Suppressor macrophage treated with lipopolysaccharide for 1 hour (primary cell): ENCODE measurements at regions not wholly inside any gene's neighbourhood (a gene's known extent, or its start where the extent isn't known, plus 50 kb on each side); places are given as distances from the start of the nearest gene placed in this dataset.

Experiments
- DNase-seq, 3 donors: peaks; one replicate each; pipeline ENCODE4 v3.0.0-alpha.2; 2020 to 2022

DNA sequence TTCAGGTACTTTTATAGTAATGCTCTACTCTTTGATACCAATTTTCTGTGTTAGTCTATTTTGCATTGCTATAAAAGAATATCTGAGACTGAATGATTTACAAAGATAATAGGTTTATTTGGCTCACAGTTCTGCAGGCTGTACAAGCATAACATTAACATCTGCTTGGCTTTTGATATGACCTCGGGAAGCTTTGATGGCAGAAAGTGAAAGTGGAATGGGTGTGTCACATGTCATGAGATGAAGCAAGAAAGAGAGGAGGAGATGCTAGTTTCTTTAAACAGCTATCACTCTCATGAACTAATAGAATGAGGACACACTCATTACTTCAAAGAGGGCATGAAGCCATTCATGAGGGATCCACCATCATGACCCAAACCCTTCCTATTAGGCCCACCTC lies 270.9 kb upstream of the IL12B start:
- DNase-seq = peak; percentile 28 to 32 (median 31)

DNA sequence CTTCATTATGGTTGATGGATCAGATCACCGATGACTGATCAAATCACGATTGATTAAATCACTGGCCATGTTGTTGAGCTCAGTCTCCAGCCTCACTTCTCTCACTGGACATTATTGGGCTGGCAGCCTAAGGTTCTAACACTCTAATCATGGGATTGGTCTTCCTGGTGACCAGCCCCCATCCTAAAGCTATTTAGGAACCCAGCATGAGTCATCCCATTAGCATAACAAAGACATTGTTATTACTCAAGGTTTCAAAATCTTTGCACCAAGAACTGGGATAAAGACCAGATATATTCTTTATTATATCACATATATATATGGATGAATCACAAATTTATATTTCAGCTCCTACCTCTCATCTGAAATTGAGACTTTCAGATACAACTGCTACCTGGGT lies 272.1 kb upstream of the IL12B start:
- no peak for DNase-seq

DNA sequence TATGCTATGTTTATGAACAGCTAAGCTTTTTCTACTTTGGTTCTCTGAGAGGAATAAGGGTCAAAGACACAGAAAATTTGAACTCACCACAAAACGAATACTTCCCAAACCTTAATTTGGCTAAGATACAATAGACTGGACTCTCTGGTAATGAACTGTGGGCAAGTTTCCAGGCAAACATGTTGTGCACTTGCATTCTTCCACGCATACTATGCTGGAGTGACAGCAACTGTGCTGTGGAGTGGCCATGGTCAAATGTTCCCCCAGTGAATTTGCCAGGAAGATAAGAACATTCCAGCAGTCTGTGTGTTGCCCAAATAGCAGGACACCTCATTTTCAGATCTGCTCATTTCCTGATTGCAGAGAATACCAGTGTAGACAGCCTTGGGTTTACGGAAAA lies 275.3 kb upstream of the IL12B start:
- no peak for DNase-seq

DNA sequence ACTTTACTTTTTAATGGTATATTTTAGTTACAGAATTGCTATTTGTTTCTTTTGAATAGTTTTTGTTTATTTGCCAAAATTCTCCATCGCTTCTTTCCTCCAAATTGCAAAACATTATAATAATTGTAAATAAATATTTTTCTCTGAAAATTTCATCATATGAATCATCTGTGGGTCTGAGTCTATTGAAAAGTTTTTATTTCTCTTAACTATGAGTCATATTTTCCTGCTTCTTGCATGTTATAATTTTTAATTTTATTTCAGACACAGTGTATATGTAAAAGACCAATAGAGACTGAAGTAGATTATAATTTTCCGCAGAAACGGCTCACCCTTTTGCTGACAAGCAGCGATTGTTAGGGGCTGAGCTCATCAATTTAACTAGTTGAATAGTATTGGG lies 279.1 kb upstream of the IL12B start:
- no peak for DNase-seq

DNA sequence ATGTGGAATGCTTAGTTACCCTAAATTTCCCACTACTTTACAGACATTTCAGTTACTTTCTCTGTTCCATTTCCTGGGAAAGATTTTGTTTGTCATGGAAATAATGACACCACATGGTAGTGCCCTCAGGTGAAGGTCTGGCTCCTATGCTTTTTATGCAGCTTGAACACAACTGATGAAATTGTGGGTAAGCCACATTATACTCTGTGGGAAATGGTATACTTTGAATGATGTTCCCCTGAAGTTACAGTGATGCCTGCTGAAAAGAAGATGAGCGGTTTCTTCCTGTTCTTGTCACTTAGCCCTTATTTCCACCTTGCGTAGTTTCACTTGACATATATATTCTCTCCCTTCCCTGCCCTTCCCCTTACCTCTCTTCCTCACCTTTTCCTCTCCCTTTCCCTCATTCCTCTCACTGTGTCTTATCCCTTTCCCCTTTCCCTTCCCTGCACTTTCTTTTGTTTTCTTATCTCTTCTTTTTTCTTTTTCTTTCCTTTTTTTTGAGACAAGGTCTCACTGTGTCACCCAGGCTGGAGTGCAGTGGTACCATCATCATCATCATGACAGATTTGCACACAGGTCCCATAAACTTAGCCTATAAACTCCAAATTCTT lies 280.8 kb upstream of the IL12B start:
- DNase-seq = no peak

DNA sequence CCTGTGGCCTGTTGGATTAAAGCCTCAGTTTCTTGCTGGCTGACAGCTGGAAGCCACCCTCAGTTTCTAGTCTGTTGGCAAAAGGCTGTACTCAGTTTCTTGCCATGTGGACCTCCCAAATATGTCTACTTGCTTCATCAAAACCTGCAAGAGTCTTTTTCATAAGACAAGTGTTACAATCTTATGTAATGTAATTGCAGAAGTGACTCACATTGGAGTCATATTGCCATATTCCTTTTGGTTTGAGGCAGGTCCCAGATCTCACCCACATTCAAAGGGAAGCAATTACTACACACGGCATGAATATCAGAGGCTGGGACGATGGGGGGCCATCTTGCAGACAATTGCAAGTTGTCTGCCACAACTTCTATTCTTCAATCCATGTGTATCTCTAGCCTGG lies 286.7 kb upstream of the IL12B start:
- DNase-seq = peak; percentile 40 to 72 (median 46)

DNA sequence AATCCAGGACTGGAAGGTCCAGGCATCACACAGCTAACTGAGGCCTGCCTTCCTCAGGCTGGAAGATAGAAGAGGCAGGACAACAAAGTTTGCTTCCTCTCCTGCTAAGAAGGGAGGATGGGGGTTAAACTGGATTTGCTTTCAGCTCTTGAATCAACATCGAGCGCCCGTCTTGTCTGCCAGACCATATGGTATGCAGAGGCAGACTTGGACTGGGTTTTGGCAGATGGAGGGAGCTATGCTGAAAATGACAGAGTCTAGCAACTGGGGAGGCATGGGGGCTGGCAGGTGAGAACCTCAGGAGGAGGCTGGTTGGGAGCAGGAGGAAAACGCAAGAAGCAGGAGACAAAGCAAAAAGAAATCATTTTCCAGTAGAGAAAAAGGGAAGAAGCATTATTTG lies 289.5 kb upstream of the IL12B start:
- no peak for DNase-seq

DNA sequence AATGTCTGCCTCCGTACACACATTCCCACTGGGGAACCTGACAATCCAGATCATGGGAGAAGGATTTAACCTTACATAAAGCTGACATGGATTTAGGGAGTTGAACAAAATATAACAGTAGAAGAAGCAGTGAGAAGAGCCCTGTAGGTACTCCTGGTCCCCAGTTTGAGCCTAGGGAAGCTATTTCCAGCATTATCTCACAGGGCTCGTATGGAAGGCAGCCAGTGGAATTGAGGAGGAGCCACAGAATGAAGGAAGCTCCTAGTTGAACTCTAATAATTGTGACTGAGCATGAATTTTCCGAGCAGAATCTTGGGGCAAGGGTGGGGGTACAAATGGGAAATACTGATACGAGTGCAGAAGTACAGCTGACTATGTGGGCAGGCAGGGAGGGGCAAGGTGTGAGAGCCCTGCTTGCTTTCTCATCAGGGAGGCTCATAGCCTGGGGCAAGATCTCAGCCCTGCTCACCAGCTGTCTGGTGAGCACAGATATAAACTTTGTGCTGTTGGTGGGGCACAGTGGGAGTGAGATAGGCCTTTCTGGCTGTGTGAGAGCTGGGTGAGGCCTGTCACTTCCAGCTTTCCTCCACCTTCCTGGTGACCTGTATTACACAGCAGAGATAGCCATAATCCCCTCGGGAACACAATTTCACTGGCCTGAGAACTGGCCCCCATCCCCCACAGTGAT lies 290.7 kb upstream of the IL12B start:
- no peak for DNase-seq

DNA sequence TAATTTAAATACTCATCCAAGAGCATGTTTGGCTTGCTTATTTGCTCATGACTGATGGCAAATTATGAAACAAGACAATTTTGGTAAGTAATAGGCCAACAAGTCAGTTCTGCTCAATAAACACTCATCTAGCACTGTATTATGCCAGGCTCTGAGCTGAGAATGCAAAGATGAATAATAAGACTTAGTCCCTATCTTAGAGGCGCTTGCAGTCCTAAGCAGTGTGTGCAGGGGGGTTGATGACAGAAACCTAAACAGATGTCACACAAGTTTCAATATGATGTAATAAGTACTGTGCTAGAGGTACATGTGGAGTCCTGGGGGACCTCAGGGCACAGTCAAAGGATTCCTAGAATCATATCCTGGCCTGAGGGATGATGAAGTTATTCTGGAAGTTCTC lies 287.6 kb upstream of the ADRA1B start:
- peak in 1 of 3 donors; percentile 14 for DNase-seq

DNA sequence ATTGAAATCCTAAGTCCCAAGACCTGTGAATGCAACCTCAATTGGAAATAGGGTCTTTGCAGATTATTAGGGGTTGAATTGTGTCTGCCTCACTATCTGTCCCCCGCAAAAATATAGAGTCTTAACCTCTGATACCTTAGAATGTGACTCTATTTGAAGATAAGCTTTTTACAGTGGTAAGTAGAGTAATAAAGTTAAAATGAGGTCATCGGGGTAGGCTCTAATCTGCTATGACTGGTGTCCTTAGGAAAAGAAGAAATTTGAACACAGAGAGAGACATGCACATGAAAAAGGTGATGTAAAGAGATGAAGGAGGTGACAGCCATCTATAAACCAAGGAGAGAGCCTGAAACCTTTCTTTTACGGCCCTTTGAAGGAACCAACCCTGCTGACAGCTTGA lies 287.1 kb upstream of the ADRA1B start:
- DNase-seq = no peak

DNA sequence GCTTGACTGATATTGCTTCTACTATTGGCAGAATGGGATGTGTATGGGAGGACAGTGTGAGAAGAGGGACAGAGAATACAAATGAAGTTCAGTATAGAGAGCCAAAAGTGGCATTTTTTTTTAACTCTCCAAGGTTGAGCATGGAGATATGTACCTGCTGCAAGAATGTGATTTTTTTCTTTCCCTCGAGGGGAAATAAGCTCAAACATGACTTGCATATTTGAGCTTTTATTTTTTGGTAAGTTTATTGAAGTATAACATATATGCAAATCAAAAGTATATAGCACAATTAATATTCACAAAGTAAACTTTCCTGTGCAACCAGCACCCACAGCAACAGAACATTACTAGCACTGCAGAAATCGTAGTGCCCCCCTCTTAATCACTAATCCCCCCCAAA lies 285.7 kb upstream of the ADRA1B start:
- peak in 1 of 3 donors; percentile 5 for DNase-seq

DNA sequence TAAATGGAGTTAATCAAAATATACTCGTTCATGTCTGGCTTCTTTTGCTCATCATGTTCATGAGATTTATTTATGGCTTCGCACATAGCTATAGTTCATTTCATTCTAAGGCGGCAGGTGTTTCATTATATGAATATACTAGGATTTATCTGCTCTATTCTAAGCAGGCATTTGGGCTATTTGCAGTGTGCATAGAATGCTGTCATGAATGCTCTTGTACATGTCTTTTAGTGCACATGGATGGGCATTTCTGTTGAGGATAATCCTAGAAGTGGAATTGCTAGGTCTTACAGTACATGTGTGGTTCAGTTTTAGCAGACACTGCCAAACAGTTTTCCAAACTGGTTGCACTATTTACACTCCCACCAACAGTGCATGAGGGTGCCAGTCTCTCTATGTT lies 285.3 kb upstream of the ADRA1B start:
- peak in 1 of 3 donors; percentile 10 for DNase-seq

DNA sequence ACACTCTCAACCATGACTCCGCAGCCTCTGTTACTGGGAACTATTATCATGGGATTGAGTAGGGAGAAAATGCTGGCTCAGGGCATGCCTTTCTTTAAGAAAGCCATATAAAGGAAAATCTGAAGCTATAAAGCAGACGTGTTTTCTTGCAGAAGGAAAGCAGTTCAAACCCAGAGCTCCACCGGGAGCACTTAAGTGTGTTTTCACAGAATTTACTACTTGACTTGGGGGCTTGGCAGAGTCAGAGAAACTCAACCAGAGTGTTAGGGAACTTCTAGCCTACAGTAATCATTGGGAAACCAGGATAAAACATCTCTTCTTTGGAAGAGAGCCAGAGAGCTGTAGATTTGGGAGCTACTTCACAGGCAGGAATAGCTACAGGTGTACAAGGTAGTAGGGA lies 283.4 kb upstream of the ADRA1B start:
- DNase-seq = no peak

DNA sequence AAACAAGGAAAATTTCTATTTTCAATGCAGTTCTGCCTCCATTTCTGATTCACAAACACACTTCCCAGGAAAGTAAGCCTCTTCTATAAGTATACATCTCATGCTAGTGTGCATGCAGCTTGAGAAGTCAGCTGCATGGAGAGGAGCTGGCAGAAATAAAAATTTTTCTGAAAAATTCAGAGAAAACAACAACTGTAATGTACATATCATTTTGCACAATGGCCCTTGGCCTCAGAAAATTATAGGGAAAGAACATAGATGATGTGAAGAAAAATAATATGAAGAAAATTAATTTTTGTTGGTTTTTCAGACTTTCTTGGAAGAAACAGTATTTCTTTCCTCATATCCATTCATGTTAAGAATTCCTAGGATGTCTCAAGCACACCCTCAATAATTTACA lies 277.8 kb upstream of the ADRA1B start:
- DNase-seq = peak in 1 of 3 donors; percentile 12

DNA sequence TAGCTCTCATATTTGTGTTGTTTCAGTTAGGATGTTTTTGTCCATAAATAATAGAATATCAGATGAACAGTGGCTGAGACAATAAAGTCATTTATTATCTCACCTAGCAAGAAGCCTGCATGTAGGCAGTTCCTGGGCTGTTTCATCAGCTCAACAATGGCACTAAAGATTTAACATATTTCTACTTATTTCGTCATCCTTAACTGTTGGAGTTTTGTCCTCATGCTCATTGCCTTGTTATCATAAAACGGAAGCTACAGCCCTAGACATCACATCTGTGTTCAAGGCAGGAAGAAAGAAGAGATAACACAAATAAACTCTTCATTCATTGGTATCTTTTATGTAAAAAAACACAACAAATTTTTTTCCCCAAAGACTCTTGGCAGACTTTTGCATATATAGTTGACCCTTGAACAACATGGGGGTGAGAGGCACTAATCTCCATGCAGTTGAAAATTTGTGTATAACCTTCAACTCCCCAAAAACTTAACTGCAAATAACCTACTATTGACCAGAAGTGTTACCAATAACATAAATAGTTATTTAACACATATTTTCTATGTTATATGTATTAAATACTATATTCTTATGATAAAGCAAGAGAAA lies 277.2 kb upstream of the ADRA1B start:
- DNase-seq = peak in 1 of 3 donors; percentile 12

DNA sequence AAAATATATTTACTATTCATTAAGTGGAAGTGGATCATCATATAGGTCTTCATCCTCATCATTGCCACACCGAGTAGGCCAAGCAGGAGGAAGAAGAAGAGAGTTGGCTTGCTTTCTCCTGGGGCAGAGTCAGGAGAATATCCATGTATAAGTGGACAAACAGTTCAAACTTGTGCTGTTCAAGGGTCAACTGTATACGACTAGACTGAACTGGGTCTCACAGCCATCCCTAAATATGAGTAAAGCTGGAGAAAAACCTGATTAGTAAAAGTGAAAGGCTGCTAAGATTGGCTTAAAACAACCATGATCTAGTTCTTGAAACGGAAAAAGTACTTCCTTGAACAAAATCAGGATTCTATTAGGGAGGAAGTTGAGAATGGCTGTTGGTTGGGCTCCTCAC lies 276.7 kb upstream of the ADRA1B start:
- no peak for DNase-seq

DNA sequence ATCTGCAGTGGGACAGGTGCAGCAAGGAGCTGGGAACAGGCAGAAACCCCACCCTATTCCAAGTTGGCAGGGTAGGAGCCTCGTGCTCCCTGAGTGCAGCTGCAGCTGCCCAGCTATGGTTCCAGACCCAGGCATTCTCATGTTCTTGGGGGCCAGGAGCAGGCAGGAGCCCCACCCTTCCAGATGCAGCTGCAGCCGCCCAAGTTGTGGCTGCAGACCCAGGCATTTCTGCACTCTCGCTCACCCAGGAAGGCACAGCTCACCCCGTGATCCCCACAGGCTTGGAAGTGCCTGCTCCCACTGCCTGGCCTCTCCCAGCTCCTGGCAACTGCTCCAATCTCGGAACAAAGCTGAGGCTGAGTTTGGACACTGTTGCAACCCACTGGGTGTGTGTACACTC lies 275.8 kb upstream of the ADRA1B start:
- no peak for DNase-seq

DNA sequence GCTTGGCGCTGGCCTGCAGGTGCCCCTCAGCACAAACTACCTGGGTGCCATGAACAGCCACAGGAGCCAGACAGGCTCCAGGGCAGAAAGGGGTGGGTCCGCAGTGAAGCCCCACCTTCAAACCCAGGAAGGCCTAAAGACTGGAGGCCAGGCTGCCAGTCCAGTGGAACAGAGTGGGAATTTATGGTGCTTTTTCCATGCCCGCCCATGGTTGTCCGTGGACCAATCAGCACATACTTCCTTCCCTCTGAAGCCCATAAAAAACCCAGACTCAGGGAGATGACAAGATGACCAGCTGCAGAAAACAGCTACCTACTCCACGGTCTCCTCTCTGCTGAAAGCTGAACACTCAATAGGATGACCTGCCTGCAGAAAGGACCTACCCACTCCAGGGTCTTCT lies 275.4 kb upstream of the ADRA1B start:
- DNase-seq = peak in 1 of 3 donors; percentile 4

DNA sequence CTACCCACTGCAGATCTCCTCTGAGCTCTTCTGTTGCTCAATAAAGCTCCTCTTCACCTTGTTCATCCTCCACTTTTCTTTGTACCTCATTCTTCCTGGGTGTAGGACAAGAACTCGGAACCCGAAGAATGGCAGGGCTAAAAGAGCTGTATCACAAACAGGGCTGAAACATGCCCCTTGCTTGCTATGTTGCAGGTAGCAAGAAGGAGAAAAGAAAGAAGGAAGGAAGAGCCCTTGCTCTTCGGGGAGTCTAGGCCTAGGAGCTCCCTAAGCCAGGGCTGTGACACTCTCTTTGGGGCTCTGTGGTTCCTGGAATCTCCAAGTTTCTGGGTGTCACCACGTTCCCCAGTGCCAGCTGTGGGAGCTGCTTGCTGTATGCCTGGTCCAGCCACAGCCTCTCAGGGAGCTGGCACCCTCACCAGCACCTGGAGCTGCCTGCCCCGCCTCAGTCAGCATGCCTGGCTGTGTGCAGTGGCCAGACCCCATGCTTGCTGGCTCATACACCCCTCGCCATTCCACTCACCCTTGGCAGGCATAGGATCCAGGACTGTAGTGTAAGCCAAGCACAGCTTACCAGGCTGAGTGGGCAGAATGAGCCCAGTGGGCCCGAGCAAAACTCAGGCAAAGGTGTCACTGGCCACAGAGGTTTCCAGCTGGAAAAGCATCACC lies 274.8 kb upstream of the ADRA1B start:
- DNase-seq = peak in 1 of 3 donors; percentile 11

DNA sequence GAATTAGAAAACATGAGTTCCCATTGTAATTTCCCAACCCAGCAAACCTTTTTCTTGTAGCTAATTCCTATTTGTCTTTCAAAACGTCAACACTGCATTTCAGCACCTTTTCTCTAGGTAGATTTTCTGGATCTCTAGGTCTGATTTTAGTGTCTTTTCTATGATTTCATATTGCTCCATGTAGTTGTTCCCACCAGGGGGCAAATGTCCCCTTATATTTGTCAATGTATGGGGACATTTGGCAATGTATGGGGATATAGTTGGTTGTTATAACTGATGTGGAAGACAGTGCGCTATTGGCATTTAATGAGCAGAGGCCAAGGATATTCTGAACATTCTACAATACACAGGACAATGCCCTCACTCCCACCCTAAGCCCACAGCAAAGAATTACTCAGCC lies 273.9 kb upstream of the ADRA1B start:
- peak in 2 of 3 donors; percentile 8 to 16 for DNase-seq

DNA sequence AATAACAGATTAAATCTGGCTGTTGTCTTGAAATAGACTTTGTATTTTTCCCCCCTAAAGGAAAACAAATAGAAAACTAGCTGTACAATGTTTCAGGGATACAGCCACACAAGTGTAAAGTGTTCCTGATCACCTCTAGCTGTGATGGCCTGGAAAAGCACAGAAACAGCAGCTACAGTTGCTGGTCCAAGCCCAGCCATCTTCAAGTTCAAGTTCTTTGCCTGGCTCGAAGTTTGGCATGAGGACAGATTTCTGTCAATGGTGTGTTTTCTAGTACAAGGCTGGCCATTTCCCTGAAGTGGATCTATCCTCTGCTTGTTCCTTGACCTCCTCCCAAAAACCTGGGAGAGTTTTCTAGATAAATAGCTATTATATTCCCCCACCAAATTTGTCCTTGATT lies 272.2 kb upstream of the ADRA1B start:
- DNase-seq = peak in 1 of 3 donors; percentile 1

DNA sequence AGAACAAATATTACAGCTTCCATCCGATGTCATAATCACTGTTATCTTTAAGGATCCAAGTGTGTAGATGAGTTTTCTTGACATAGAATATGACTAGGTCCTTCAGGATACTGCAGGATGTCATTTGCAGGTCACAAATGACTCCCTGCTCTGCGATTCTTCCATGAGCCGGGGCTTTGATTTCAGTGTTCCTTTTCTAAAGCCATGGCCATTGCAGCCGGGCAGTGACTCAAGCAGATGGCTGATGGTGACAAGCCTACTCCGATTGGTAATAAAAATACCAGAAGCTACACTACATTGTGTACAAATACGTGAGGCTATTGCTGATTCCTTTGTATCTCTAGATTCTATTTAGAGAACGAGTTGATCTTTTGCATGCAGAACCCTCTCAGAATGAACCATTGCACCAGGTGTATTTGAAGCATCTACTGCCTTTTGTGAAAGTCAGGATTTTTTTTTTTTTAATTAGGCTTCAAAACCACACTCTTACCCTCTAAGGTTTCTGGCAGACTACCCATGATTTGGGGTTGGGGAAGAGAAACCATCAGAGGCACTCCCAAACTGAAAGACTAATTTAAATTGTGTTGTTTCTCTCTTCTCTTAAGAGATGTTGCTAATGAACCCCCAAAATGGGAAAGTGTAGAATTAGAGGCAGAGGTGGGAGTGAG lies 271.0 kb upstream of the ADRA1B start:
- DNase-seq = no peak

DNA sequence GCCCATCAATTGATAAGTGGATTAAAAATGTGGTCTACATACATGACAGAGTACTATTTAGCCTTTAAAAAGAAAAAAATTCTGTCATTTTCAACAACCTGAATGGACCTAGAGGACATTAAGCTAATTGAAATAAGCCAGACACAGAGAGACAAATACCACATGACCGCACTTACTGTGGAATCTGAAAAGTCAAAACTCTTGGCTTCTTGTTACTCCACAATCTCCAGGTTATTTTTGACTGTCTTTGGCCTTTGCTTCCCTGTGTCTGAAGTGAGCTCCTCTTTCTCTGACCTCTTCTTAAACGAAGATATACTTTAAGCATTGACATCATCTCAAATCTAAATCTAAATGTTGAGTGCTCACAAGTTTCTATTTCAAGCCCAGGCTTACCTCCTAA lies 265.5 kb upstream of the ADRA1B start:
- peak in 1 of 3 donors; percentile 9 for DNase-seq
